ENCODE measurements at regions not wholly inside any gene's neighbourhood (a gene's known extent, or its start where the extent isn't known, plus 50 kb on each side); places are given as distances from the start of the nearest gene placed in this dataset.

DNA sequence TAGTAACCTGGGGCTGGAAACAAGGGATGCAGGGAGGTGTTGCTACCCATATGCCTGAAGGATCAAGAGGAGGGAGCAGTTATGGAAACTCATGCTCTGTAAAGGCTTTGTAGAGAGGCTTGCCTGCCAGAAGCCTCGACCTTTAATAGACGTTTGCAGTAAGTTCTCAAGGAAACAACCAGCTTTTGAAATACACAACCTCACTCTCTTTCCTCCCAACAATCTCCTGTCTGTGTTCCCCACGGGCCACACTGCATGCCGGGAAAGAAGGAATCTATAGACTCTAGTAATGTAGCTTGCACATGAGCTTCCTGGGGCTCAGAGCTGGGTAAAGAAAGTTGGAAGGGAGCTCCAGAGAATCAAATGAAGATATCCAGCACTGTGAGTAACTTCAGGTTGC is 101.6 kb upstream of the PACRGL start:
- H3K4me3 ChIP-seq (ENCODE audit: low read length), result no peak overlapping the region
- Mint-ChIP-seq H3K4me3 (no peak overlapping the region), H3K9me3 (no peaks in the 10 kb centered on the region), H3K4me1 (no peaks in the 10 kb centered on the region), H3K36me3 (no peaks in the 10 kb centered on the region), H3K27me3 (ENCODE audit: low read depth in 2 of 2) (no peaks in the 10 kb centered on the region), H3K27ac (no peak overlapping the region)
- H3K27me3 ChIP-seq (ENCODE audit: control insufficient read depth, insufficient read depth, low read length), result no peaks in the 10 kb centered on the region
- WGBS (ENCODE audit: insufficient coverage), result 79% methylated on average over 4 of the region's 4 CpGs
- H3K4me1 ChIP-seq (ENCODE audit: control insufficient read depth, insufficient read depth, low read length), result no peaks in the 10 kb centered on the region
- TF ChIP-seq, protein P1, sequence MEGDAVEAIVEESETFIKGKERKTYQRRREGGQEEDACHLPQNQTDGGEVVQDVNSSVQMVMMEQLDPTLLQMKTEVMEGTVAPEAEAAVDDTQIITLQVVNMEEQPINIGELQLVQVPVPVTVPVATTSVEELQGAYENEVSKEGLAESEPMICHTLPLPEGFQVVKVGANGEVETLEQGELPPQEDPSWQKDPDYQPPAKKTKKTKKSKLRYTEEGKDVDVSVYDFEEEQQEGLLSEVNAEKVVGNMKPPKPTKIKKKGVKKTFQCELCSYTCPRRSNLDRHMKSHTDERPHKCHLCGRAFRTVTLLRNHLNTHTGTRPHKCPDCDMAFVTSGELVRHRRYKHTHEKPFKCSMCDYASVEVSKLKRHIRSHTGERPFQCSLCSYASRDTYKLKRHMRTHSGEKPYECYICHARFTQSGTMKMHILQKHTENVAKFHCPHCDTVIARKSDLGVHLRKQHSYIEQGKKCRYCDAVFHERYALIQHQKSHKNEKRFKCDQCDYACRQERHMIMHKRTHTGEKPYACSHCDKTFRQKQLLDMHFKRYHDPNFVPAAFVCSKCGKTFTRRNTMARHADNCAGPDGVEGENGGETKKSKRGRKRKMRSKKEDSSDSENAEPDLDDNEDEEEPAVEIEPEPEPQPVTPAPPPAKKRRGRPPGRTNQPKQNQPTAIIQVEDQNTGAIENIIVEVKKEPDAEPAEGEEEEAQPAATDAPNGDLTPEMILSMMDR (IDR thresholded peaks at IDR 0.05), result no peak
- no peaks in the 10 kb centered on the region for H3K36me3 ChIP-seq (ENCODE audit: control insufficient read depth, insufficient read depth, low read length)
- intact Hi-C loops (cut with micrococcal nuclease), result no loop called here
- ATAC-seq (no peak), DNase-seq (no peak)
- H3K27ac ChIP-seq (ENCODE audit: low read length), result no peak overlapping the region
- no peaks in the 10 kb centered on the region for H3K9me3 ChIP-seq (ENCODE audit: control insufficient read depth, insufficient read depth, low read length)

DNA sequence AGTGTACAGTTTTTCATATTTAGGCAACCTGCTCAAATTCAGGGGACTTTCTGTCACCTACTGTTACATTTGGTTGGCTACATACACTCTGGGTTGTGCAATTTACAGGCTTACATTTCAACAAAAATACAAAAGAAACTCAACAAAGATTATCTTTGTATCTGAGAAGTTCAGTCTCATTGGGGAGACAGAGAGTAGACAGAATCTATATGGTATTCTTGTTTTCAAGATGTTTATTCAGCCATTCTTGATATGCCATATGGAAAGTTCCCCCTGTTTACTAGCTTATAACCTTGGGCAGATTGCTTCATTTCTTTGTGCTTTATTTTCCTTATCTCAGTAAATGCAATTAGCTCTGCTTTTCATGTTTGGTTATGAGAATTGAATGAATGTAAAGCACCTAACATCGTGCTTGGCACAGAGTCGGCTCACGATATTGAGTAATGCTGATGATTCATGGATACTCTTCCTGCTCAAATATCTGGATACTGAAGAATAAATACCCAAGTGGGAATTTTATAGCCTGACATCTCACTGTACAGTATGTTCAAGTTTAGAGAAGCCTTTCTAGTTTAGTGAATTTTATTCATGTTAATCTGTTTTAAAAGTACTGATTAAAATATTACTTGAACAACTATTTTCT is 96.5 kb upstream of the PACRGL start:
- Histone ChIP-seq H3K4me1 (ENCODE audit: control insufficient read depth, insufficient read depth, low read length) (no peaks in the 10 kb centered on the region), H3K9me3 (ENCODE audit: control insufficient read depth, insufficient read depth, low read length) (no peaks in the 10 kb centered on the region), H3K27ac (ENCODE audit: low read length) (no peak overlapping the region), H3K4me3 (ENCODE audit: low read length) (no peak overlapping the region), H3K27me3 (ENCODE audit: control insufficient read depth, insufficient read depth, low read length) (no peaks in the 10 kb centered on the region), H3K36me3 (ENCODE audit: control insufficient read depth, insufficient read depth, low read length) (no peaks in the 10 kb centered on the region)
- H3K9me3 Mint-ChIP-seq, result no peaks in the 10 kb centered on the region
- TF ChIP-seq, protein P1 (IDR thresholded peaks at IDR 0.05), result no peak
- intact Hi-C loops (cut with micrococcal nuclease), result no loop called here
- DNase-seq (no peak), ATAC-seq (no peak)
- H3K4me1 Mint-ChIP-seq, result no peaks in the 10 kb centered on the region
- H3K4me3 Mint-ChIP-seq, result no peak overlapping the region
- peaks cover 0 to under 1% of the 10 kb centered on the region in 2 donors for H3K27me3 Mint-ChIP-seq (ENCODE audit: low read depth in 2 of 2)
- H3K27ac Mint-ChIP-seq, result no peak overlapping the region
- 97% methylated on average over 3 of the region's 3 CpGs for WGBS (ENCODE audit: insufficient coverage)
- no peaks in the 10 kb centered on the region for H3K36me3 Mint-ChIP-seq

DNA sequence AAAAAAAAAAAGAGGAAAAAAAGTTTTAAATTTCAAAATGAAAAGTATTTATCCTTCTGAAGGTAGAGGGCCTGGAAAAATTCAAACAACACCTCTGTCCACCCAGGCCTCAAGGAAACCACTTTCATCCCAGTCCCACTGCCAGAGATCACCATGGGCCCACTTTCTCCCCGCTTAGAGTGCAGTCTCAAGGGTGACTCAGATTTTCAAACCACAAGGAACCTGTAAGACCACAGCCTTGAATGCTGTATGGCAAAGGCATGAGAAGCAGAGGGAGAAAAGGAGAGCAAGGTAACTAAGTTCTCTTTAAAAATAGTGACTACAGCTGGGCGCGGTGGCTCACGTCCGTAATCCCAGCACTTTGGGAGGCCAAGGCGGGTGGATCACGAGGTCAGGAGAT is 87.9 kb upstream of the PACRGL start:
- WGBS (ENCODE audit: insufficient coverage), result 73% methylated on average over 7 of the region's 7 CpGs
- DNase-seq (no peak), ATAC-seq (no peak)
- Mint-ChIP-seq H3K4me3 (no peak overlapping the region), H3K9me3 (no peaks in the 10 kb centered on the region), H3K4me1 (no peaks in the 10 kb centered on the region), H3K27ac (no peak overlapping the region), H3K36me3 (no peaks in the 10 kb centered on the region), H3K27me3 (ENCODE audit: low read depth in 2 of 2) (peaks cover 0 to 5% of the 10 kb centered on the region in 2 donors)
- no peak overlapping the region for H3K27ac ChIP-seq (ENCODE audit: low read length)
- intact Hi-C loops (cut with micrococcal nuclease), result no loop called here
- no peaks in the 10 kb centered on the region for H3K27me3 ChIP-seq (ENCODE audit: control insufficient read depth, insufficient read depth, low read length)
- TF ChIP-seq, protein P1 (IDR thresholded peaks at IDR 0.05), result no peak
- no peak overlapping the region for H3K4me3 ChIP-seq (ENCODE audit: low read length)
- no peaks in the 10 kb centered on the region for H3K4me1 ChIP-seq (ENCODE audit: control insufficient read depth, insufficient read depth, low read length)
- no peaks in the 10 kb centered on the region for H3K36me3 ChIP-seq (ENCODE audit: control insufficient read depth, insufficient read depth, low read length)
- H3K9me3 ChIP-seq (ENCODE audit: control insufficient read depth, insufficient read depth, low read length), result no peaks in the 10 kb centered on the region

DNA sequence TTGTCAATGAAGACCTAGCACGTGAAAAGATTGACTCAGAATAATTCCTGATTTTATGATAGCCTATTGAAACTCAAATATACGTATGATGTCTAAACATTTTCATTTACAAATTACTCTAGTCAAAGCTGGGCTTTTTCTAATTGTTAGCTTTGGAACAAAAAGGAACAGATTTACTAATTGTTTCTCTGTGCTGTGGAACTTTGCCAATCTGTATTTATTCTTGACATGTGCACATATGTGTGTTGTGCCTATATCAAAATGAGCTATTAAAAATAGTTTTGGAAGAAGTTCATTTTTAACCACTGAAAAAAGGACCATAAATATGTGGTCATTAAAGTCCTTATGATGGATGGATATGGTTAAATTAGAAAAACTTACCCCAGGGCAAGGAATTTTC is 85.4 kb upstream of the PACRGL start:
- Histone ChIP-seq H3K27me3 (ENCODE audit: control insufficient read depth, insufficient read depth, low read length) (no peaks in the 10 kb centered on the region), H3K4me1 (ENCODE audit: control insufficient read depth, insufficient read depth, low read length) (no peaks in the 10 kb centered on the region), H3K4me3 (ENCODE audit: low read length) (no peak overlapping the region), H3K27ac (ENCODE audit: low read length) (no peak overlapping the region), H3K9me3 (ENCODE audit: control insufficient read depth, insufficient read depth, low read length) (no peaks in the 10 kb centered on the region), H3K36me3 (ENCODE audit: control insufficient read depth, insufficient read depth, low read length) (no peaks in the 10 kb centered on the region)
- no peak for DNase-seq
- Mint-ChIP-seq H3K4me3 (no peak overlapping the region), H3K36me3 (no peaks in the 10 kb centered on the region), H3K27ac (no peak overlapping the region), H3K9me3 (no peaks in the 10 kb centered on the region), H3K27me3 (ENCODE audit: low read depth in 2 of 2) (peaks cover 0 to 8% of the 10 kb centered on the region in 2 donors), H3K4me1 (peaks cover 0 to 4% of the 10 kb centered on the region in 2 donors)
- ATAC-seq, result no peak
- WGBS (ENCODE audit: insufficient coverage), result 100% methylated on average over 1 of the region's 2 CpGs
- intact Hi-C loops (cut with micrococcal nuclease), result no loop called here
- TF ChIP-seq, protein P1 (IDR thresholded peaks at IDR 0.05), result no peak

Data from natural killer cell (primary cell).